ENCODE measurements at regions not wholly inside any gene's neighbourhood (a gene's known extent, or its start where the extent isn't known, plus 50 kb on each side); places are given as distances from the start of the nearest gene placed in this dataset.

DNA sequence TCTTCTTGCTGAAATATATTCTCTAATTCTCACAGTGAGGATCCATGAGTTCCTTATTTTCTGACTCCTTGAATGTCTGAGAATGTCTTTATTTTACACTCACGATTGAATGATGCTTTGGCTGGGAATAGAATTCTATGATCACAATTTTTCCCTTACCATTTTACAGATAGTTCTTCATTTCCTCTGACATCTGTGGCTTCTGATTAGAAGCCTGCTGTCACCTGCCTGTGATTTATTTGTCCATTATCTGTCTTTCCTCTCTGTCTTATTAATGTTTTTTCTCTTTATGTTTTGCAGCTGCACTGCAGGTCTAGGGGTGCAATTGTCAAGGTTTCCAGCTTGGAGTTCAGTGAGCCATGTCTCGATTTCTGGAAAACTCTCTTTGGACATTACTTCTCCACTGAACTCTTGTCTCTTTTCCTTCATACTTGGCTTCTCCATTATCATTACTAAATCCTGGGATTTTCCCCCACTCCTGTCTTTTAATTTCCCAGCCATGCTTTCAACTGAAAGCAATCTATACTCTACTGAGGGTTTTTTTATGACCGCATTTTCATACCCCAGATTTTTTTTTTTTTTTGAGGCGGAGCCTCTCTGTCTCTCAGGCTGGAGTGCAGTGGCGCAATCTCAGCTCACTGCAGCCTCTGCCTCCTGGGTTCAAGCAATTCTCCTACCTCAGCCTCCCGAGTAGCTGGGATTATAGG is 85.8 kb upstream of the PRNP start:
- DNase-seq (ENCODE audit: low read depth, low spot score): no peak

DNA sequence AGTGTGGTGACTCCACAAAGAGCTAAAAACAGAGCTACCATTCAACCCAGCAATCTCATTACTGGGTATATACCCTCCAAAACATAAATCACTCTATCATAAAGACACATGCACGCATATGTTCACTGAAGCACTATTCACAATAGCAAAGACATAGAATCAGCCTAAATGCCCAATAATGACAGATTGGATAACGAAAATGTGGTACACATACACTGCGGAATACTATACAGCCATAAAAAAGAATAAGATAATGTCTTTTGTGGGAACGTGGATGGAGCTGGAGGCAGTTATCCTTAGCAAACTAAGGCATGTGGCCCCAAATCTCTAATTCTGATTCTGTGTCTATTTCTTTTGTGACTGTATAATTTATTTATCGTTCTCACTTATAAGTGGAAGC is 89.0 kb upstream of the PRNP start:
- DNase-seq (ENCODE audit: low read depth, low spot score): no peak

- DNase-seq (ENCODE audit: low read depth, low spot score): no peak
Observed at GRCh38 chr20:4593149-4593525, 93.1 kb upstream of the PRNP start.

GRCh38 chr20:4592316-4593148 is 93.7 kb upstream of the PRNP start:
- DNase-seq (ENCODE audit: low read depth, low spot score): peak; percentile 82

GRCh38 chr20:4591975-4592315 is 94.3 kb upstream of the PRNP start:
- DNase-seq (ENCODE audit: low read depth, low spot score): no peak

GRCh38 chr20:4585758-4586157 is 100.5 kb upstream of the PRNP start:
- no peak for DNase-seq (ENCODE audit: low read depth, low spot score)

- DNase-seq (ENCODE audit: low read depth, low spot score): no peak
Observed at GRCh38 chr20:4585104-4585753, 101.0 kb upstream of the PRNP start.

GRCh38 chr20:4584510-4584909 is 101.7 kb upstream of the PRNP start:
- no peak for DNase-seq (ENCODE audit: low read depth, low spot score)

DNA sequence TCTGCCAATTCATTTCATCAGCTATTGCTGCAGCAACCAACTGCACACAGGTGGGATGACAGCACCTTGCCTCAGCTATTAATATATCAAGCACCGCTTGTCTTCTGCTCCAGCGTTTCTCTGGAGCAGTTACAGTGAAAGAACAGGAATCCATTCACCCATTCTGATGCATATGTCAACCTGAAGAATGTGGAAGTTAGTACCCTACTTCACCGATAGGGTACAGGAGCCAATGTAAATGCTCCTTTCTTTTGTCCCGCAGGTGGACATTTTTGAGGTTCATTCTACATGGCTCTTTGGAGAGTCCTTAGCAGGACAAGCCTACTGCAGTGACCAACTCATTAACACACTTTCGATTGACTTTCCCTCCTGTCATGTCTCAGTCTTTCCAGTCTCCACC is 104.4 kb upstream of the PRNP start:
- no peak for DNase-seq (ENCODE audit: low read depth, low spot score)

DNA sequence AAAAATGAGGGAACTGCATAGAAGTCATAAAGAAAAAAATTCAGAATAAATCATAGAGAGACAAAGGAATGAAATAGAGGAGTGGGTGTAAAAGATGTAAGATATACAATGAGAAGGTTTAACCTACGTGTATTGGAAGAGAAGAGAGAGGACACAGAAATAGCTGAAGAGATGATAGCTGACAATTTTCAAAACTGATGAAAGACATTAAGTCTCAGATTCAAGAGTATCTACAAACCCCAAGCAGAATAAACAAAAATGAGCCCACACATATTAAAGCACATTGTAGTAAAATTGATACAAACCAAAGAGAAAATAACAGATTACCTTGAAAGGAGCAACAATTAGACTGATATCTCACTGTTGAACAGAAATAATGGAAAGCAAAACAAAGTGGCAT is 107.9 kb upstream of the PRNP start:
- DNase-seq (ENCODE audit: low read depth, low spot score): no peak

DNA sequence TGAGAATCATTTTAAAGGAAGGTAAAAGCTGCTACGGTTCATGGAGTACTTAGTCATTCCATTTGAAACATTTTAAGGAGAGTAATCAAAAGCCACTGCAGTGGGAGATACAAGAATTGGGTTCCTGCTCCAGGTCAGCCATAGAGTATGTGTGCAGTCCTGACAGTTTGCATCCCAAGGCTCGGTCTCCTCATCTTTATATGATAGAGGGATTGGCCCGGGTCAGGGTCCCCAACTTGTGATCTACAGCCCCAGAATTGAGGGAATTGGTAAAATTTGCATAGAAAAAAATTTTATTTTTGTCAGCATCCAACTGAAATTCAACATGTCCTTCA is 111.9 kb upstream of the PRNP start:
- no peak for DNase-seq (ENCODE audit: low read depth, low spot score)

DNA sequence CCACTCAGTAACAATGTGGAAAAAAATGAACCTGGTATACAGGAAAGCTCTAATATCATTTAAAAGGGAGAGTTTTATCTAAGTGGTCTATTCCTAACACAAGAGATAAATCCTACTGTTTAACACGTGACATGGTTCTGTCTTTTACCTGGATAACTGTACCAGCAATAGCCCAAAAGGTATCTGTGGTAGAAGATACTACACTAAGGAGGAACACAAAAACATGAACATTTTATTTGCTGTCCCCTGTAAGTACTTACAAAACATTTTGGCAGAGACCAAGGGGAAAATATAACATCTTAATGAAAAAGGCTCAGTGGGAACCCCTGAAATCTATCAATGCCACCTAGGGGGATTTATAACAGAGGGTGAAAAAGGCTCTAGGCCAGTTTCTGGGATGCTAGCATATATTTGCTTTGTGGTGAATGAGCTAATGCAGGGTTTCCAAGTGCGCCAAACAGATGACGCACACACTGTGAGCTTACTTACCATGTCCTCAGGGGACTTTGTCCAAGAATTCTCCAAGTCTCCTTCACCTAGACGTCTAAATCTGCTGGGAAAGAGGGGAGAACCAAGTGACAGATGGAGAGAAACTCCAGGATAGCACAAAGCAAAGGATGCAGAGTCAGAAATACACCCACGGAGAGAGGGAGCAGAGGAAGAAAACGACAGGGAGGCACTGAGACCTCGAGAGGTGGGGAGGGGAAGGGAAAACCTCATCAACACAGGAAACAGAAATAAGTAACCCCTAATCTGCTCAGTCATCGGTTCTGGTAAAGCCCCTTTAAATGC is 112.5 kb upstream of the PRNP start:
- peak; percentile 91 for DNase-seq (ENCODE audit: low read depth, low spot score)

DNA sequence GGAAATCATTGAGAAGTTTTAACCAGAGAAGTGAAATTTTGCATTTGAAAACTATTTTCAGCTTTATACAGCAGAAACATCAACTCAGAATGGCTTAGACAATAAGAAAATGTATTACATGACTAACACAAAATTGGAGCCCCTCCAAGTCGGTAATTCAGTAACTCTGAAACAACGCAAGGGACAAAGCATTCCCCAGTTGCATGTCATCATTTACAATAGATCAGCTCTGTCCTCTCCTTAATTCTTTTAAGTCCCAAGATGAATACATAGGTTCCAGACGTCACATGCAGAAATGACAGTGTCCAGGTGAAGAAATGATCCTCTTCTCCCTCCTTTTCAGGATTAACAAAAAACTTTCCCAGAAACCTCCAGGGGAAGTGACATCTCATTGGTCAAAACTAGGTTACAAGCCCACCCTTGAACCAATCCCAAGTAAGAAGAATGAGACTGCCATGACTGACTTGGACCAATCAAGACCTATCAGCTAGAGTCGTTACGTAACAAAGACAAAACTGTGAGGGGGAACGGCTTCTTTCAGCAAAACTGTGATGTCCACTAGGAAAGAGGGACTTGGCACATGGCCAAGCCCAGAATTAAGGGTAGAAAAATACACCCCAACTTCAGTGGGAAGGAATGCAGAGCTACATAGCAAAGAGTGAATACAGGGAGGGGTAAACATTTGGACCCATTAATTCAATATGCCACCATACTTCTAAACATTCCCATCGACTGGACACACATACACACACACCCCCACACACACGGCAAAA is 114.3 kb upstream of the PRNP start:
- DNase-seq (ENCODE audit: low read depth, low spot score): no peak

DNA sequence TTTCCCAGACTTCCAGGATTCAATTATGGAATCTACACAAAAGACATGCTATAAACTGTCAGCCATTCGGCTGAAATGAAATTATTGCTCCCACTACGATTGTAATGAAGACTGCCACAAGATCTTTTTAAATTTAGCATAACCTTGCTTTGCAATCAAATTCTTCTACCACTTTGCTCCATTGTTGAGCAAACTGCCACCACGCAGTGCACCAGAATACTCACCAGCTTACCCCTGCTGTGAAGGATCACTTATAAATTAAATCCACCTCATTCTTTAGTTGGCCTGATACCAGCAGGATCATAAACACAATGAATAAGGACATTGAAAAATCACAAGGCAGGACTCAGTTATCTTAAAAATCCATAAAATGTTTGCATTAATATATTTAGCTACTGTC is 116.4 kb upstream of the PRNP start:
- DNase-seq (ENCODE audit: low read depth, low spot score): no peak

GRCh38 chr20:4569092-4569491 is 117.2 kb upstream of the PRNP start:
- no peak for DNase-seq (ENCODE audit: low read depth, low spot score)

DNA sequence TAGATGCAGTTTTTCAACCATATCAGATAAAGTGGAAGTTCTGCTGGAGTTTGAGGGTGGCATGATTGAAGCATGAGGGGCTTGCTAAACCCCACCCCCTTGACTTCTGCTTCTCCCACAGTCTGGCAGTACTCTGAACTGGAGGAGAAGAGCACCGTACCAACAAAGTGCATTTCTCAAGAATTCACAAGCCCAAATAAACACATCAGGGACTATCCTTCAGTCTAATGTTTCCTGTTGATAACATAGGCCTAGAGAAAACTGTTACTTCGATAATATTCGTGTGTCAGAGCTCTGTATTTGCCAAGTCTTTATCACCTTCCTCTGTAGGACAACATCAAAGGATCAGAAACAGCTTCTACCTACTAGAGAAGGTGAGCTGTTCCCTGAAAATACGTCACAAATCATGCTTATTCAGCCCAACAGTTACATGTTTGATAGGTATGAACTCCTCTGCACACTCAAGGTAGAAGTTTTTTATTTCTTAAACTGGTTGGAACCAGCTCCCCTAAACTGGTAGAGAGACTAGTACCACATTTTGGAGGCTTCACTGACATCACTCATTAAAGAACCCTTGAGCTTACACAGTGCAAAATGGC is 117.8 kb upstream of the PRNP start:
- DNase-seq (ENCODE audit: low read depth, low spot score): no peak

GRCh38 chr20:4567170-4567569 is 119.1 kb upstream of the PRNP start:
- DNase-seq (ENCODE audit: low read depth, low spot score): no peak

- peak; percentile 81 for DNase-seq (ENCODE audit: low read depth, low spot score)
Observed at GRCh38 chr20:4563534-4563933, 122.7 kb upstream of the PRNP start.

- no peak for DNase-seq (ENCODE audit: low read depth, low spot score)
Observed at GRCh38 chr20:4563031-4563430, 123.2 kb upstream of the PRNP start.

GRCh38 chr20:4560667-4561066 is 125.6 kb upstream of the PRNP start:
- DNase-seq (ENCODE audit: low read depth, low spot score): no peak

- DNase-seq (ENCODE audit: low read depth, low spot score): no peak
Observed at GRCh38 chr20:4559906-4560305, 126.3 kb upstream of the PRNP start.
